HFF-Myc (cell line): ENCODE measurements at regions not wholly inside any gene's neighbourhood (a gene's known extent, or its start where the extent isn't known, plus 50 kb on each side); places are given as distances from the start of the nearest gene placed in this dataset.

Experiments used
- DNase-seq: peaks from one replicate; pipeline ENCODE4 v3.0.0-alpha.2; 2011; ENCODE audit warnings: low read depth; ENCODE audit errors: extremely low read depth
- H3K4me3 ChIP-seq: replicated peaks from 2 replicates; pipeline ENCODE4 v1.5.1; 2011; ENCODE audit warnings: low read depth, mild to moderate bottlenecking, control low read depth, low read length
- CTCF ChIP-seq: IDR thresholded peaks from 2 replicates; pipeline ENCODE4 v1.5.1; 2012; ENCODE audit warnings: mild to moderate bottlenecking, low read depth, low read length, control low read depth; ENCODE audit errors: missing control alignments

GRCh38 chr1:170872663-170873062 lies 62.7 kb upstream of the MROH9 start:
- DNase-seq = no peak
- TF ChIP-seq CTCF = no peak
- no peak overlapping the region for H3K4me3 ChIP-seq

GRCh38 chr1:170874671-170875070 lies 60.7 kb upstream of the MROH9 start:
- DNase-seq = no peak
- H3K4me3 ChIP-seq = no peak overlapping the region
- no peak for TF ChIP-seq CTCF

- peak; percentile 24 for DNase-seq
- H3K4me3 ChIP-seq = no peak overlapping the region
- TF ChIP-seq CTCF = peak; percentile 27
Measured at GRCh38 chr1:170881268-170882265, 53.8 kb upstream of the MROH9 start.
